Upper lobe of left lung (tissue), 6 donors: ENCODE measurements at regions not wholly inside any gene's neighbourhood (a gene's known extent, or its start where the extent isn't known, plus 50 kb on each side); places are given as distances from the start of the nearest gene placed in this dataset.

Experiments
- ATAC-seq, 2 donors: fragments of 200-7000 bp; cut with Tn5 transposase; one replicate each; pipeline ENCODE4 v1.9.1; 2022; ENCODE audit warnings: mild to moderate bottlenecking in 2 of 2, moderate library complexity in 2 of 2; ENCODE audit not compliant: low FRiP score in 2 of 2
- DNase-seq, 2 donors: peaks; one replicate each; pipeline ENCODE4 v3.0.0-alpha.2; 2019 to 2020
- H3K27ac ChIP-seq, 4 donors: fragments of 200-600 bp; sonication (generic); one replicate each; pipeline ENCODE4 v1.5.1; 2016 to 2019
- H3K27me3 ChIP-seq, 4 donors: fragments of 200-600 bp; sonication (generic); one replicate each; pipeline ENCODE4 v1.5.1; 2017 to 2019
- H3K36me3 ChIP-seq, 4 donors: fragments of 200-600 bp; sonication (generic); one replicate each; pipeline ENCODE4 v1.5.1; 2016 to 2019
- H3K4me1 ChIP-seq, 4 donors: fragments of 200-600 bp; sonication (generic); one replicate each; pipeline ENCODE4 v1.5.1; 2018 to 2019
- H3K4me3 ChIP-seq, 4 donors: fragments of 200-600 bp; sonication (generic); one replicate each; pipeline ENCODE4 v1.5.1; 2017 to 2019; ENCODE audit warnings: mild to moderate bottlenecking in 2 of 4, moderate library complexity in 1 of 4
- H3K9me3 ChIP-seq, 4 donors: fragments of 200-600 bp; sonication (generic); one replicate each; pipeline ENCODE4 v1.5.1; 2018 to 2019
- EP300 ChIP-seq, 4 donors: sonication (generic); formaldehyde crosslinking; IDR thresholded peaks; one replicate each; pipeline ENCODE4 v1.5.1; 2017; ENCODE audit warnings: antibody characterized with exemption in 4 of 4, control low read depth in 2 of 4
- POLR2A ChIP-seq, 4 donors: fragments of 450-650 bp; IDR thresholded peaks; one replicate each; pipeline ENCODE4 v1.5.1; 2016 to 2017; ENCODE audit warnings: antibody characterized with exemption in 4 of 4, mild to moderate bottlenecking in 2 of 4
- POLR2AphosphoS5 ChIP-seq, 2 donors: sonication (generic); formaldehyde crosslinking; IDR thresholded peaks; one replicate each; pipeline ENCODE4 v1.5.1; 2017; ENCODE audit warnings: antibody characterized with exemption in 2 of 2
- whole genome bisulfite sequencing, 2 donors: methylation state at CpG; one replicate each; pipeline ENCODE4 v1.1.5; 2017 to 2018; 5-methylcytosine and 5-hydroxymethylcytosine counted together
- TF ChIP-seq, protein P1 (sequence below), 6 experiments: fragments of 450-650 bp in 4 of 6; fragments of 200-600 bp in 2 of 6; sonication (generic) in 2 of 6; IDR thresholded peaks; one replicate each; pipeline ENCODE4 v1.5.1; 2016 to 2019; ENCODE audit warnings: antibody characterized with exemption in 6 of 6
- donor health status: DM: no; HTN: no; CAD: no; lungs with moderate emphysema.
- donor health status: DM: no; HTN: yes; CAD: no; lungs with severe emphysema.

DNA sequence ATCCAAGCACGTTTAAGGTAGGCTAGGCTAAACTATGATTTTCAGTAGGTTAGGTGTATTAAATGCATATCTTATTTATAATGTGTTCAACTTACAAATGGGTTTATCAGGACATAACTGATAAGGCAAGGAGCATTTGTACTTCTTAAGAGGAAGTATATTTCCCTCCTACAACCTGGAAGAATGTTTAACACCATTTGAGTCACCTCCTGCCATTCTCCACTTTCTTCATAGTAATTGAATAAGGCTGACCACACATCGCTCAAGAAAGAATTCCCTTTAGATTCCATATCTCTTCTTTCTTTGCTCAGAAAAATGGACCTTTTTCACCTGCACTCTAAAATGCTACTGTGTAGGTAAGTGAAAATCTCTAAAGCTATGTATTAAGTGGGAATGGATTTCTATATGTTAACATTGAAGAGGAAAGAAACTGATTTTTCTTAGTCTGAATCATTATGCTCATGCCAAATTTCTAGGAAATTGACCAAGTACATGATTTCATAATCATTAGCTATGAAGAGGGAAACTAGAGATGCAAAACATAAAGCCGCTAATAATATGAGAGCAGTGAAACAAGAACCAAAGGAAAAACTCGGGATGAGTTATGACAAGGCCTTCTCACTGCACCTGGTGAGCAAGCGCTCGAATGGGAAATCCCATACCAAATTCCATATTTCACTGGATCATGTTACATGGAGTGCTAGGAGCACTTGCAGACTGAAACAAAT, 210.4 kb downstream of the ALDH8A1 start:
- no peak for TF ChIP-seq POLR2A (IDR thresholded peaks at IDR 0.05)
- TF ChIP-seq, protein P1, sequence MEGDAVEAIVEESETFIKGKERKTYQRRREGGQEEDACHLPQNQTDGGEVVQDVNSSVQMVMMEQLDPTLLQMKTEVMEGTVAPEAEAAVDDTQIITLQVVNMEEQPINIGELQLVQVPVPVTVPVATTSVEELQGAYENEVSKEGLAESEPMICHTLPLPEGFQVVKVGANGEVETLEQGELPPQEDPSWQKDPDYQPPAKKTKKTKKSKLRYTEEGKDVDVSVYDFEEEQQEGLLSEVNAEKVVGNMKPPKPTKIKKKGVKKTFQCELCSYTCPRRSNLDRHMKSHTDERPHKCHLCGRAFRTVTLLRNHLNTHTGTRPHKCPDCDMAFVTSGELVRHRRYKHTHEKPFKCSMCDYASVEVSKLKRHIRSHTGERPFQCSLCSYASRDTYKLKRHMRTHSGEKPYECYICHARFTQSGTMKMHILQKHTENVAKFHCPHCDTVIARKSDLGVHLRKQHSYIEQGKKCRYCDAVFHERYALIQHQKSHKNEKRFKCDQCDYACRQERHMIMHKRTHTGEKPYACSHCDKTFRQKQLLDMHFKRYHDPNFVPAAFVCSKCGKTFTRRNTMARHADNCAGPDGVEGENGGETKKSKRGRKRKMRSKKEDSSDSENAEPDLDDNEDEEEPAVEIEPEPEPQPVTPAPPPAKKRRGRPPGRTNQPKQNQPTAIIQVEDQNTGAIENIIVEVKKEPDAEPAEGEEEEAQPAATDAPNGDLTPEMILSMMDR (IDR thresholded peaks at IDR 0.05): no peak
- TF ChIP-seq POLR2AphosphoS5 (IDR thresholded peaks at IDR 0.05): no peak
- no peak for TF ChIP-seq EP300 (IDR thresholded peaks at IDR 0.05)
- no peak for DNase-seq
- peak overlapping the region in 1 of 4 donors; percentile 14 for H3K27ac ChIP-seq
- no peak for ATAC-seq
- H3K27me3 ChIP-seq: no peaks in the 10 kb centered on the region
- peaks cover 8 to 23% (median 14%) of the 10 kb centered on the region in 4 donors for H3K4me1 ChIP-seq
- no peak overlapping the region for H3K4me3 ChIP-seq
- H3K36me3 ChIP-seq: no peaks in the 10 kb centered on the region
- 81 to 83% methylated on average over 6 of the region's 6 CpGs for WGBS, 2 donors
- H3K9me3 ChIP-seq: no peaks in the 10 kb centered on the region

DNA sequence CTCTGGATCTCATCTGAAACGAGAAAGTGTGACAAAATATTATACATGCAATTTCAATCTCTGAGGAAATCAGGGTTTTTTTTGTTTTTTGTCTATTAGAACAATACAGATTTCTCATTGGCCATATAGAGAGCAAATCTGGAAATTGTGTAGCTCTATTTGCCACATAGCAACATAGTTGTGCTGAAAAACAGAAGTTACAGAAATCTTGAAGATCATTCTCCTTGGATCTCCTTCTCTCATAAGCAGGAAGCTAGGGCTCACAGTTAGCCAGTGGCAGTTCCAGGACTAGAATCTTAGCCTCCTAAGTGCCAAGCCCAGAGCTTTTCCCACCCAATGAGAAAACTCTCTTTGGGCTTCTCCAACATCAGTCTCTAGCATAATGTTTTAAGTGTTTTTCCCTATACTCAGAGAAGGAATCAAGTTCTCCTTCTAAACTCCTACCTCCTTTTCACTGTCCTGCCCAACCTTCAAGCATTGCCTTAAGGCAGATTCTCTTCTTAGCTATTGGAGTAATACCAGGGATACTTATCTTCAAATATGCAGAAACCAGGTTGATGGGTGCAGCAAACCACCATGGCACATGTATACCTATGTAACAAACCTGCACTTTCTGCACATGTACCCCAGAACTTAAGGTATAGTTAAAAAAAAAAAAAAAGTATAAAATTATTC, 211.6 kb downstream of the ALDH8A1 start:
- ATAC-seq: no peak
- TF ChIP-seq POLR2AphosphoS5 (IDR thresholded peaks at IDR 0.05): no peak
- TF ChIP-seq EP300 (IDR thresholded peaks at IDR 0.05): no peak
- no peak for TF ChIP-seq POLR2A (IDR thresholded peaks at IDR 0.05)
- TF ChIP-seq, protein P1 (IDR thresholded peaks at IDR 0.05): no peak
- WGBS, 2 donors: 65 to 85% methylated on average over 1 of the region's 1 CpG
- no peak for DNase-seq
- H3K27ac ChIP-seq: no peak overlapping the region
- H3K36me3 ChIP-seq: no peaks in the 10 kb centered on the region
- no peaks in the 10 kb centered on the region for H3K27me3 ChIP-seq
- no peaks in the 10 kb centered on the region for H3K9me3 ChIP-seq
- peaks cover 8 to 23% (median 14%) of the 10 kb centered on the region in 4 donors for H3K4me1 ChIP-seq
- no peak overlapping the region for H3K4me3 ChIP-seq

DNA sequence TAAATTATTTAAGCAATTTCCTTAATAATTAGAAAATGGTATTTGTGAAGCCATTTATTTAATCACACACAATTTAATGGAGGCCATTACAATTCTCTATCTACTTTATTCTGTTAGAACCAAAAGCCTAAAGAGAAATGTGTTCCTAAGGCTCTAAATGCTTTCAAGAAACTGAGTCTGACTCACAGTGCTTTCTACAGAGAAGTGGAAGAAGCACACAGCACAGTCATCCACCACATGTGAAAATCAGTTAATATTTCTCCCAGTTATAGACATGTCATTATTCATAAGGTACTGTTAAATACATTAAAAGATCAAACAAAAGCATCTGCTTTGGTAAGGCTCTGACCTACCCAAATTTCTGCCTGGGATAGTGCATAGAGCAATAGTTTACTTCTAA, 214.4 kb downstream of the ALDH8A1 start:
- H3K4me3 ChIP-seq: no peak overlapping the region
- no peaks in the 10 kb centered on the region for H3K27me3 ChIP-seq
- H3K36me3 ChIP-seq: no peaks in the 10 kb centered on the region
- ATAC-seq: no peak
- peaks cover 8 to 15% (median 12%) of the 10 kb centered on the region in 4 donors for H3K4me1 ChIP-seq
- no peaks in the 10 kb centered on the region for H3K9me3 ChIP-seq
- DNase-seq: no peak
- TF ChIP-seq, protein P1 (IDR thresholded peaks at IDR 0.05): no peak
- TF ChIP-seq POLR2A (IDR thresholded peaks at IDR 0.05) (no peak), POLR2AphosphoS5 (IDR thresholded peaks at IDR 0.05) (no peak), EP300 (IDR thresholded peaks at IDR 0.05) (no peak)
- no peak overlapping the region for H3K27ac ChIP-seq

DNA sequence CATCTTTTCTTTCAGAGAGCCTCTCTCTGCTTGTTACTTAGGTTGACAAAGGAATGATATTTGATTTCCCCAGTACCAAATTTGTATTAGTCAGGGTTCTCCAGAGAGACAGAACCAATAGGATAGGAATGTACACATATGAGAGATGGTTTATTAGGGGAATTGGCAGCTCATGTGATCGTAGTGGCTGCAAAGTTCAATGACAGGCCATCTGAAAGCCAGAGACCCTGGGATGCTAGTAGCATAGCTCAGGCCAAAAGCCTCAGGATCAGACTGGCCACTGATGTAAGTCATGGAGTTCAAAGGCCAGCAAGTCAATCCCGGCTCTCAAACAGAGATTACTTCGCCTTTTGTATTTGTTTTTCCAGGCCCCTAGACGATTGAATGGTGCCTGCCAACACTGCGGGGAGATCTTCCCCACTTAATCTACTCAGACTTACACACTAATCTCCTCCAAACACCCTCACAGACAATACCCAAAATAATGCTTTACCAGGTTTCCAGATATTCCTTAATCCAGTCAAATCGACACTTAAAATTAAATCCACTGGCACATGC, 215.5 kb downstream of the ALDH8A1 start:
- Histone ChIP-seq H3K9me3 (no peaks in the 10 kb centered on the region), H3K4me3 (no peak overlapping the region), H3K27me3 (no peaks in the 10 kb centered on the region), H3K27ac (no peak overlapping the region), H3K36me3 (no peaks in the 10 kb centered on the region), H3K4me1 (peaks cover under 1 to 4% (median 2%) of the 10 kb centered on the region in 4 donors)
- no peak for TF ChIP-seq EP300 (IDR thresholded peaks at IDR 0.05)
- ATAC-seq: no peak
- 82 to 86% methylated on average over 6 of the region's 6 CpGs for WGBS, 2 donors
- no peak for DNase-seq

DNA sequence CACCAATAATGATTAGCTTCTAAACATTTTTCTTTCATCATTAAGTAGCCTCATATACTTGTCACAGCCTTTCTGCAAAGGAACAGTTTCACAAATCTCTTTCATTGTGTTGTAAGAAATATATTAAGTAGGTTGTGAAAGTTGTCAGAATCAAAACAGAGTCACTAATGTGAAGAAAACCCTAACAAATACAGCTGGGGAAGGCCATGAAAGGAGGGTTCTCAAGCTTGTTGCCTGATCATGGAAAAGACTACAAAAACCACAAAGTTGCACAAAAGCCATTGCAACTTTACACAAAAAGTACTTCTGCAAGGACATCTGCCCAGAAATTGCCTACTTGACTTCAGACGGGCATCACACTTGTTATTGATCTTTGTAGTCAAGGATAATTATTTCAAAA, 216.1 kb downstream of the ALDH8A1 start:
- H3K4me1 ChIP-seq: no peaks in the 10 kb centered on the region
- no peaks in the 10 kb centered on the region for H3K9me3 ChIP-seq
- H3K4me3 ChIP-seq: no peak overlapping the region
- 69 to 77% methylated on average over 1 of the region's 1 CpG for WGBS, 2 donors
- no peak for ATAC-seq
- no peak overlapping the region for H3K27ac ChIP-seq
- TF ChIP-seq EP300 (IDR thresholded peaks at IDR 0.05): no peak
- TF ChIP-seq, protein P1 (IDR thresholded peaks at IDR 0.05): no peak
- no peak for TF ChIP-seq POLR2AphosphoS5 (IDR thresholded peaks at IDR 0.05)
- TF ChIP-seq POLR2A (IDR thresholded peaks at IDR 0.05): no peak
- H3K36me3 ChIP-seq: no peaks in the 10 kb centered on the region
- H3K27me3 ChIP-seq: no peaks in the 10 kb centered on the region
- DNase-seq: no peak
